T-helper 2 cell treated with Interferon-gamma antibody and Interleukin-4, amounts not matched to agents 100 ng/mL and 5 ng/mL, for 36 hours (primary cell): ENCODE measurements at regions not wholly inside any gene's neighbourhood (a gene's known extent, or its start where the extent isn't known, plus 50 kb on each side); places are given as distances from the start of the nearest gene placed in this dataset.

ENCODE experiments used
- intact Hi-C: fragments of 100-400 bp; cut with micrococcal nuclease; formaldehyde crosslinking; loops from one replicate; pipeline ENCODE4 v1.15.1; 2023

DNA sequence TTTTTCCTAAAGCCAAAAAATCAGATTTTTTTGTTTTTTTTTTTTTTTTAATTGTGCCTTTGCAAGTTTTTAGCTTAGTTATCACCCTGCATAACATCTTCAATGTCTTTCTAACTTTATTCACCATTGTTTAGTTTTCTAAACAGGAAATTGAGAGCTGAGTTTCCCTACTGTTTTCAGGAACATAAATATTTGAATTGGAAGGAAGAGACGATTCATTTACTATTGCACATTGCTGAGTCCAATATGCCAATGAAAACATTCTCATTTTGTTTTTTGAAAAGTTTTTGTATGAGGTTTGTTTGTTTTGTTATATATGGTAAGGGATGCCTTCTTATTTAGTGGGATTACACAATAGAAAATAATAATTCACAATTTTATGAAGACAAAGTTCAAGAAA, 148.4 kb downstream of the ANKRD50 start:
- intact Hi-C loops = no loop called here

- intact Hi-C loops = no loop called here
These were observed 147.2 kb downstream of the ANKRD50 start for GRCh38 chr4:124565371-124565770.

DNA sequence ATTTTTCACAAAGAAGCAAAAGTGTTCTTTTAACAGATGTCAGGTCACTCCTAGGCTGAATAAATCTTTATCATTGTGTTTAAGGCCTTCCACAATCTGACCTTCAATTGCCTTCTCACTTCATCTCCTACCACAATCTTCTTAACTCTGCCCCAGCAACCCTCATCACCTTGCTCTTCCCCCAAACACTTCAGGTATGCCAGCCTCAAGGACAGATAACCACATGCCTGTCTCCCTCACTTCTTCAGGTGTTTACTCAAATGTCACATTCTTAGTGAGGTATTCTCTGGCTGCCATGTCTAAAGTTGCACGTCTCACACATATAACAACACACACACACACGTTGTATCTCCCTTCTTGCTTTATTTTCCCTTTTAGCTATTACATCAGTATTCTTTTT, 146.5 kb downstream of the ANKRD50 start:
- intact Hi-C loops = no loop called here

DNA sequence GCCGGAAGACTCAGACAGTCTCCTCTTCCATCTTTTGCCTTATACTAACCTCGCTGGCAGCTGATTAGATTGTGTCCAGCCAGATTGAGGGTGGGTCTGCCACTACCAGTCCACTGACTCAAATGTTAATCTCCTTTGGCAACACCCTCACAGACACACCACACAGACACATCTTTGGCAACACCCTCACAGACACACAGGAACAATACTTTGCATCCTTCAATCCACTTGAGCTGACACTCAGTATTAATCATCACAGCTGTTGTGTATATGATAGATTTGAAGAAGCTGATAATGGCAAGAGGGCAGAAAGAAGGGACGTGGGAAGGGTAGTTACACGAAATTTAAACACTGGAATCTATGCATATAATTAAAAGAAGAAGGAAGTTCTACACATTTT, 139.5 kb downstream of the ANKRD50 start:
- intact Hi-C loops = no loop called here

GRCh38 chr4:124579896-124580295, 132.6 kb downstream of the ANKRD50 start:
- intact Hi-C loops = no loop called here

DNA sequence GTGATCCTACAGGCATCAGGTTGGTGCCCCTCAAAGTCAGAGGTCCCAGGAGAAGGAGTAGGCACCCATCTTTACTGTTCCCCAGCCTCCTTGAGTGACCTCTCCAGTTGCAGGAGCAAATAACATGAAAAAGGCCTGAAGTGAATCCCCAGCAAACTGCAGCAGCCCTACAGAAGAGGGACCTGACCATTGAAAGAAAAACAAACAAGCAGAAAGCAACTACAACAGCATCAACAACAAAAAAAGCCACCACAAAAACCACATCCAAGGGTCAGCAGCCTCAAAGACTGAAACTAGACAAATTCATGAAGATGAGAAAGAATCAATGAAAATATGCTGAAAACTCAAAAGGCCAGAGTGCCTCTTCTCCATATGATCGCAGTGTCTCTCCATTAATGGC, 128.7 kb downstream of the ANKRD50 start:
- intact Hi-C loops = no loop called here

DNA sequence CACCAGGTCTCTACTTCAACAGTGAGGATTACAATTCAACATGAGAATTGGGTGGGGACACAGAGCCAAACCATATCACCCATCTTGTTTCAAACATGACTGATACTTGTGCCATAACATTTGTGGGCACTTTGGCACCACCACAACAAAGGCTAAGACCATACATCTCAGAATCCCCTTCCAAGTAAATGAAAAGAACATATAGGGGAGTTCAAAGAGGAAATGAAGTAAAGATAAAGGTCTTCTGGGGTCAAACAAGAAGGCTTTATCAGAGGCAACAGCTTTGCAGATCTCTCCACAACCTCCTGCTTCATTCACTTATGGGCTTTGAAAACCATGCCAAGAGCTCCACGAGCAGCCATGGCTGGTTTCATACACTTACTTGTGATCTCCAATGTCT, 122.7 kb downstream of the ANKRD50 start:
- intact Hi-C loops = no loop called here

DNA sequence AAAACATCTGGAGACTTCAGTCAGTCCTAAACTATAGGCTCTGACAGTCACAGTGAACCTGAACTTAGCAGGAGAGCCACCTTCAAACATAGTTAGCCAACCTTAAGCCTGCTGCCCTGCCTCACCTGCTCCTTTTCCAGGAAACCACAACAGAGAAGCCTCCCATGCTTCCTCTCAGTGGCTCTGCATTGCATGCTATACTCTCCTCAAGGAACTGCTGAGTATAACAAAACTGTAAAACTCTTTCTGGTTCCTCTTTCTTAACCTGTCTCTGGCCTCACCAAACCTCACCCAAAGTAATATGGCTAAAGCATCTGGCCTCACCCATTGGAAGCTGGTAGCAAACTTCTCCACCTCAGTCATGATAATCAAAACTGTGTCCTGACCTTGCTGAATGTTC, 122.1 kb downstream of the ANKRD50 start:
- intact Hi-C loops = no loop called here

- intact Hi-C loops = no loop called here
These were observed 120.9 kb downstream of the ANKRD50 start for GRCh38 chr4:124591637-124592036.

DNA sequence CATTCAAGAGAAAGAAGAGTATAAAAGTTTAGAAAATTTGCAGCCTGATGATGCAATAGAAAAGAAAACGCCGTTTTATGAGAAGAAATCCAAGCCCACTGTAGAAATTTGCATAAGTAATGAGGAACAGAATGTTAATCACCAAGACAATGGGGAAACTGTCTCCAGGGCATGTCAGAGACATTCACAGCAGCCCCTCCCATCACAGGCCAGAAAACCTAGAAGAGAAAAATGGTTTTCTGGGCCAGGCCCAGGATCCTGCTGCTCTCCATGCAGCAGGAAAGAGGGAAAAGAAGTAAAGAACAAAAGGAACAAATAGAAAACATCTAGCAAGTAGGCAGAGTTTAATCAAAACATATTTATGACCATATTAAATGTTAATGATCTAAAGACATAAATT, 119.0 kb downstream of the ANKRD50 start:
- intact Hi-C loops = no loop called here

- intact Hi-C loops = no loop called here
These were observed 117.6 kb downstream of the ANKRD50 start for GRCh38 chr4:124594945-124595344.

DNA sequence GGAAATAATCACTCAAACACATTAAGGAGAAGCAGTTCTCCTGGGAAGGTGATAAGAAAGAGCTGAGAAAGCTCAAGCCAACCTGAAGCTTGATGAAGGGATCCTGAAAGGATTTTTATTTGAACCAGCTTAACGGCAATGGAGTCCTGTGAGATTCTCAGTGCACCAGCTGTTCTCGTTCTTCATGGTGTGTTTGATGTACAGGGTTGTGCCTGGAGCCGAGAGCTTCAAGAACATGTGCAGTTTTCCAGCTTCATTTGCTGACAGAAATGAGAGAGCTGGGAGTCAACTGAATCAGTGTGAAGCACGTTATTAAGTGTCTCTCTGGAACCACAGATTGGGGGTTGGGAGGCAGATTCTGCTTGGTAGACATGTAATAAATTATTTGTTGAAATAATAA, 115.7 kb downstream of the ANKRD50 start:
- intact Hi-C loops = no loop called here

GRCh38 chr4:124610211-124610610, 102.3 kb downstream of the ANKRD50 start:
- intact Hi-C loops = no loop called here
